ENCODE measurements at regions not wholly inside any gene's neighbourhood (a gene's known extent, or its start where the extent isn't known, plus 50 kb on each side); places are given as distances from the start of the nearest gene placed in this dataset.

DNA sequence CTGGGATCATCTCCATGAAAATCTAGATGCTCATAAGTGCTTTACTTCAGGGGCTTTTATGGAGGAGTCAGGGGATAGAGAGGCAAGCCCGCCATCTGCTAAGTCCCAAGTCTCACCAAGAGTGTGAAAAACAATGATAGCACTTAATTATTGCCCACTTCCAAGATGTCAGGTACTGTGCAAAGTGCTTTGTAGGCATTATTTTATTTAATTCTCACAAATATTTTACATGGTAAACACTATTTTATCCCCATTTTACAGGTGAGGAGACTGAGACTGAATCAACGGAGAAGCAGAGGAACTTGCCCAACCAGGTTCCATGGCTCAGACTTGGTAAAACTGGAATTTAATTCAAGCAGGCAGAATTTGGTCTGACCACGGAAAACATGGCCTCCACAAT lies 147.5 kb downstream of the ACKR3 start:
- DNase-seq (ENCODE audit: low read depth) = no peak

GRCh38 chr2:236717729-236718128 lies 148.1 kb downstream of the ACKR3 start:
- DNase-seq (ENCODE audit: low read depth) = no peak

DNA sequence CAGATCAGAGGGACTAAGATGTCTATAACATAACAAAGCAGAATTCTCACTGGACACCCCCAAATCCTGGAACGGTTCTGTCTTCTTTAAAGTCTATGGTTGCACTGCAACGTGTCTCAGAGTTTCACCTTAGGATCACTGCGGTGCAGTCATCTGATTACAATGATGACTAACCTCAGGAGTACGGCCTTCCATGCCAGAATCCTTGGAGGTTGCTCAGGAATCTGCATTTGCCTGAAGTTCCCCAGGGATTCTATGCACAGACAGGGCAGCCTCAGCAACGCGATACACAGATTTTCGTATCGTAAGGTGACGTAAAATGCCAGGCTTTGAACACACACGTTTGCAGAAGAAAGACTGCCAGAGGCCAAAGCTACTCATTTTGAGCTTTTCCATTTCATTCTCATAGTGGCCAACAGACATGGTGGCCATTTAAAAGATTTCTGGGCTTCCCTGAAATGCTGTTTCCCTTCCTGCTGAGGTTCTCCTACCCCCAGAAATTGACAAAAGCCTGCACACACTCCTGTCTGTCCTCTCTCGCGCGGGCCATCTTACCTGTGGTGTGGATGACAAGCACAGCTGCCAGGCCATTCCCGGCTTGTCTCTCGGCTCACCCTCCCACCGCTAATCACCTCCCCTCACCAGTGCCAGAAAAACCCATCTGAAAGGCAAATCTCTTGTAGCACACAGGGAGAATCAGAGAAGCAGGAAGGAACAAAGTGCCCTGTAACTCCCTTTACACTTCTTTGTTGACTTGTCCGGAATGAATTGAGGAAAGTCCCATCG lies 148.8 kb downstream of the ACKR3 start:
- DNase-seq (ENCODE audit: low read depth) = no peak

GRCh38 chr2:236719192-236719635 lies 149.6 kb downstream of the ACKR3 start:
- no peak for DNase-seq (ENCODE audit: low read depth)

GRCh38 chr2:236720974-236721540 lies 151.4 kb downstream of the ACKR3 start:
- no peak for DNase-seq (ENCODE audit: low read depth)

- DNase-seq (ENCODE audit: low read depth) = no peak
Measured at GRCh38 chr2:236724200-236724599, 154.6 kb downstream of the ACKR3 start.

GRCh38 chr2:236726701-236727450 lies 157.3 kb downstream of the ACKR3 start:
- no peak for DNase-seq (ENCODE audit: low read depth)

GRCh38 chr2:236728916-236729670 lies 159.5 kb downstream of the ACKR3 start:
- no peak for DNase-seq (ENCODE audit: low read depth)

DNA sequence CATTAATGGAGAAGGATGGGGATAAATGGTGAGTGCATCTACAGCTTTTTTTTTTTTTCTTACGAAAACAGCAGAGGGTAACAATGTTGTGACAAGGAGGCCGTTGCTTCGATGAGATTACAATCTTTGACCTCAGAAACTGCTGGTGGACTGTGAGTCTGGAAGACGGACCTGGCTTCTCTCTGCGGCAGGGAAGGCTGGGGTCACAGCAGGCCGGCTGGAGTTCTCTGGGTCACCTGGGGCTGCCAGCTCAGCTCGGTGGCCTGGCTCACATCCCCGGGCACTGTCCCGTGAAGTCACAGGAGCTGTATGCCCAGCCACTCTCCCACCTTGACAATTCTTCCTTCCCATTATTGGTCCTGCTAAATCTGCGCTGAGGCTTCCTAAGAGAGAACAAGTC lies 160.8 kb downstream of the ACKR3 start:
- DNase-seq (ENCODE audit: low read depth) = no peak

- no peak for DNase-seq (ENCODE audit: low read depth)
Measured at GRCh38 chr2:236731767-236732580, 162.3 kb downstream of the ACKR3 start.

DNA sequence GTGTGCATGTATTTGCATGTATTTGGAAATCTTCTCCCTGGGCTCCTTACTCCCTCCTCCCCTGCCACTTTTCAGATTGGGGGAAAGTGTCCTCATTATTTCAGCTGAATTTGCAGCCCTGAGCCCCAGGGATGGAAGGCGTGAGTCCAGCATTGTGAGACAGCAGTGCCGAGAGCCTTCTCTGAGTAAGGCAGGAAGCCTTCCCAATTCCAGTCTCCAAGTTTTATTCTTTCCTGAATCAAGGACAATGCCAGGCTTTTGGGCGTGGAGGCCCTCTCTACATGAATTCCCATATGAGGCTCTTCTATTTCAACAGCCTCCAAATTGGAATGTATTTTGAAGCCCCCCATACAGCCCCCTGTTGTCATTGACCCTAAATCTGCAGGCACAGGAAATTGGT lies 163.5 kb downstream of the ACKR3 start:
- no peak for DNase-seq (ENCODE audit: low read depth)

- no peak for DNase-seq (ENCODE audit: low read depth)
Measured at GRCh38 chr2:236735825-236736238, 166.2 kb downstream of the ACKR3 start.

GRCh38 chr2:236738030-236738429 lies 168.4 kb downstream of the ACKR3 start:
- DNase-seq (ENCODE audit: low read depth) = no peak

GRCh38 chr2:236738896-236739295 lies 169.3 kb downstream of the ACKR3 start:
- no peak for DNase-seq (ENCODE audit: low read depth)

- DNase-seq (ENCODE audit: low read depth) = no peak
Measured at GRCh38 chr2:236739663-236740062, 170.0 kb downstream of the ACKR3 start.

DNA sequence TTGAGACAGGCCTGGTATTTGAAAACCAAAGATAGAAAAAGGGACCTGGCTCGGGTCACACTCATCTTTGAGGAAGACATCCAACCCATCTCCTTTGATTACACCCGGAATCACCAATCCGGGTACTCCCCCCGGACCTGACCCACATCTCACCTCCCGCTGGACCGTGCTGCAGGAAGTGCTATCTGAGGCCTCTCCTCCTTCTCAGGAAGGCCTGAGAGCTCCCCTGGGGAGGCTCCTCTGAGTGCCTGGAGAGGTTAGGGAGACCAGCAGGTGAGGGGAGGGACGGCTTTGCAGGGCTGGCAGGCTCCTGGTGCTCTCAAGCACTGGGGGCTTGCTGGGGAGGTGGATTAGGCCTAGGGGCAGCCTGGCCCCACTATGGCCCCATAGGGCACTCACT lies 170.9 kb downstream of the ACKR3 start:
- DNase-seq (ENCODE audit: low read depth) = no peak

DNA sequence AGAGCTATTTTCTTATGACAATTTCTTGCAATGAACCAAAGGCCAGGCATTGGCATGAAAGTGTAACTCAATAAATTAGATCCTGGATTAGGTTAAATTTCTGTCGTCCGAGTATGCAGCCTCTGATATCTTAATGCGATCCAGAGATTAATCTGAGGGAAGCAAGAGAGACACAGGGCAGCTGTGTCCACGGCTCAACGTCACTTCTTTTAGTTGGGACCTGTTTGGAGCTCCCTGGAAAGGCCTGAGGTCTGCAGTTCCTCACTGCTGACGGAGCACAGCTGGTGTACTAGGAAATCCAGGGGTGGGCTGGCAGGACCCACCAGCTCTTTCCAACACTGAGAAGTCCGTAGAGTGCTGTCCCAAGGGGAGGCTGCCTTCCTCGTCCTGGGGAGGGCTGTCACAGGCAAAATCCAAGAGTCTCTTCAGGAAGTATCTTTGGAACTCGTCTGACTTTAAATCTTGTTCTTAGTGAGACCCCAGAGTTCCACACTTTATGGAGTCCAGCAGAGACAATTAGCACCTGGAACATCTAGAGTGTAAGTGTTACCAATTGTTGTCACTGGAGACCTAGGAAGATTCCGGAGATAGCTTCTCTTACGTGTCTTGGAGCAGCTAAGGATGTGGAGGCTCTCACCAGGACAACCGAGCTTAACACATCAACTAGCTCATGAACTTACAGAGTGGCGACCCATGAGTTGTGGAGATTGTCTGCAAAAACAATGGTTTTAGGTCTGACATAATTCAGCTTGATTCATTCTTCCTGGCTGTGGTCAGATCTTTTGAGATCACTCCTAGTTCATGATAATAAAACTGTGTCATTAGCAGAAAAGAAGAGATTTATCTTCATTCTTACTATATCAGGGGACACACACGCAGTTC lies 173.7 kb downstream of the ACKR3 start:
- DNase-seq (ENCODE audit: low read depth) = no peak

- DNase-seq (ENCODE audit: low read depth) = no peak
Measured at GRCh38 chr2:236743921-236744280, 174.3 kb downstream of the ACKR3 start.

DNA sequence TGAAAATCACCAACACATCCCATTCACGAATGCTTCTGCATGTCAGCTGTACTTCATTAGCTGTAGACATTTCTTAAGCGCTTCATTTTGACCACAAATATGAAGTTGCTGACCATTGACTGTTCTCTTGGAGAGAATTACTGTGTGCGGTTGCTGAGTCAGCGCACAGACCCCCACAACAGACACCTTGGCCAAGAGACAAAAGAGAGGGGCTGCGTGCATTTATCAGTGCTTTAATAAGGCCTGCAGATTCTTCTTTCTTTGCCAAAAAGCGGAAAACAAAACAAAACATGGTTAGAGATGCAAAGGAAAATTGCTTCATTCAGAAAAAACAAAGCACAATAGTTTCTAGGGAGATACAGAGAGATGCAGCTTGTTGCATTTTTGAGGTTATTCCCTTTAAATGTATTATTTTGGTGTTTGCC lies 174.7 kb downstream of the ACKR3 start:
- no peak for DNase-seq (ENCODE audit: low read depth)

DNA sequence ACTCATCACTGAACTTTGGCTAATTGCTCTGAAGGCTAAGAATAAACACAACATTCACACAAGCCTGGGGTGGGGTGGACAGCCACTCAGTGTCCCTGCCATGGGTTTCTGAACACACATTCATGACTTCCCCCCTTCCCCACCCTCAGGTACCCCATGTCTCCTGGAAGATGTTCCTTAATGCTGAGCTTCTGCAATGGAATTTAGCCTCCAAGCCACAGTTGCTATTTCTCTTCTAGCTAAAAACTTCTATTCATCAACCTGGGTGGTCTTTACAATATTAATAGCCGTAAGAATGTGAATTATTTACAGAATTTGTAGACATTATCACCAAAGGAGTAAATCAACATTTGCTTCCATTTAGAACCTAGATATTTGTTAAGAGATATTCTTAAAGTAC lies 175.1 kb downstream of the ACKR3 start:
- no peak for DNase-seq (ENCODE audit: low read depth)
